GM21717 (cell line): ENCODE measurements at regions not wholly inside any gene's neighbourhood (a gene's known extent, or its start where the extent isn't known, plus 50 kb on each side); places are given as distances from the start of the nearest gene placed in this dataset.
"Not testable (repeated sequence)": the region's sequence is repeated elsewhere in the genome, so short reads cannot be mapped to it uniquely, and the experiment has no call there.

Experiments
- ATAC-seq: cut with Tn5 transposase; IDR thresholded peaks from one replicate; pipeline ENCODE4 v1.9.1; 2021; ENCODE audit warnings: mild to moderate bottlenecking, moderate library complexity; ENCODE audit not compliant: unreplicated experiment

DNA sequence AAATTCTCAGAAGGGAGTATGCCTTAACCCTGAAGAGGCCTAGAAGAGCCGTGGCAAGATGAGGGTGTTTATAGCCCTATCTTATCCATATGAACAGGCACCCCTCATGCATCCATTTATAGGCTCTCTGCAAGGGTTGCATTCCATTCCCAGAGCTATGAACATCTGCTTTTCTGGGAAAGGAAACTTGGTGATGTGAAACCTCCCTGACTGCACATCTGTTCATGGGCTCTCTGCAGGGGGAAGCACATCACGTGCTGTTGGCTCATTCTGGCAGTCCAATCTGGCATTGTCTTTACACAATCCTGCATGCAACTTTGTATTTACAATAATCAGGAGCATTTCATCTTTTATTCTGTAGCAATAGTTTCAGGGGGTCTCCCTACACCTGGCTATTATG lies 143.6 kb upstream of the API5 start:
- not testable (repeated sequence) for ATAC-seq

DNA sequence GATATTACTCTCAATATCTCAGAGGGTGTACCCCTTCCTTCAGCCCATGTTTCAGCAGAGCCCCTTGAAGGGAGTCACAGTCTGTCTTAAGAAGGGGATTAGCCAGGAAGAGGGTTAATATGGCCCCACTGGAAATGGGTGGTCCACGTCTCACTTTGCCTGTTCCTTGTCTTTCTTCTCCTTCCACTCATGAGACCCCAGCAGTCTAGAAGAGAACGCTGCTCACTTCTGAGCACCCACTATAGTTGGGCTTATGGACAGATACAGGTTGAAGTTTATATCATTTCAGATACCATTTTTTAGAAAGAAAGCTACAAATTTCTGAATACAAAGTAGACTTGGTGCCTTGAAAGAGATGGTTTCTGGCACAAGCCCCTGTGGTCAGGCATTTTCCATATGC lies 139.3 kb upstream of the API5 start:
- no peak for ATAC-seq

DNA sequence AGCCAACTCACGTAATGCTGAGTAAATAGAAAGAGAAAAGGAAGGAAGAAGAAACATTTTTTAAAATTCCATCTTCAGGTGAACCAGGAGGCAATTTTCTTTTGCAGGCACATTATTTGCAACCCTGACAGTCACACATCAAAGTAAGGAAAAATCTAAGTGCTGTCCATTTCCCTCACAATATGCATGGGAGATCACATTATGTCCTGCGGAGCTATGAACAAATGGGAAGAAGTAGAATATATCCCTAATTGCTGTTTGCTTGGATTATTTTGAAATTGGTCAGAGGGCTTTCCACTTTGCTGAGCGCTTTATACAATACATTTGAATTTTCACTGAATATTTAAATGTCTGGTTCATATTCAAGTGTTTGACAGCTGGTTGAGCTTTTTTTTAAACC lies 133.8 kb upstream of the API5 start:
- ATAC-seq: no peak

GRCh38 chr11:43194459-43194858 lies 117.3 kb upstream of the API5 start:
- not testable (repeated sequence) for ATAC-seq

DNA sequence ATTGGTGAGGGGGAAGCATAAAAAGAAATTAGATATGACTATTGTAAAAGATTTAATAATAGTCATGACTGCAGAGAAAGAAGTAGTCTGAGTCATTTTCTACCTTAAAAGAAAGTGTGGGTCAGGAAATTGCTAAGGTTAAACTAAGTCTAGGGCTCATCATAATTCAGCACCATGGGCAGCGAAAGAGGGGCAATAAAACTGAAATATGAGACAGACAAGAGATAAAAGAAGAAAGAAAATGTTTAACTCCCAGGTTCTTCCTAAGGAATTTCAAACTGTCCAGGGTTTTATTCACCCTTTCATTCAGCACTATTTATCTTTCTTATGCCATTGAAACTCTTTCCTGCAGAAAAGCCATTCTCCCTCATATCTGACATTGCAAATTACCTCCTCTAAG lies 114.4 kb upstream of the API5 start:
- ATAC-seq: no peak

GRCh38 chr11:43200031-43200430 lies 111.8 kb upstream of the API5 start:
- no peak for ATAC-seq

GRCh38 chr11:43212279-43212678 lies 99.5 kb upstream of the API5 start:
- no peak for ATAC-seq

- no peak for ATAC-seq
Observed at GRCh38 chr11:43214471-43214870, 97.3 kb upstream of the API5 start.

GRCh38 chr11:43217849-43218248 lies 93.9 kb upstream of the API5 start:
- ATAC-seq: no peak

GRCh38 chr11:43222215-43222614 lies 89.6 kb upstream of the API5 start:
- no peak for ATAC-seq

DNA sequence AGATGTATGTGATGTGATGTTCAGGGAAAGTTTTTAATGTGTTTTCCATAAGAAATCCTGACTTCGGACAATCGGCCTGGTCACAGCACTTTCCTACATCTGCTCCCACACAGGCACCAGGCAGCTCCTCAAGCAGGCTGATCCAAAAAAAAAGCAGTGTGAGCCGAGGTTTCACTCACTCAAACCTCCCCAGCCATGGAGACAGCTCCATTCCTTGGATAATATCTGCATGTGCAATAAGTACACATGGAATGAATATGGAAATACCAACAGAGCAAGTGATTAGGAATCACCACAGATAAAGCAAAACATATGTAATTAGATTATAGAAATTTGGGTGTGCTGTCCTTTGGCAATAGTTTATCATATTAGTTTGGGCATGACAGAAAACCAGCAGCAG lies 88.8 kb upstream of the API5 start:
- ATAC-seq: no peak

DNA sequence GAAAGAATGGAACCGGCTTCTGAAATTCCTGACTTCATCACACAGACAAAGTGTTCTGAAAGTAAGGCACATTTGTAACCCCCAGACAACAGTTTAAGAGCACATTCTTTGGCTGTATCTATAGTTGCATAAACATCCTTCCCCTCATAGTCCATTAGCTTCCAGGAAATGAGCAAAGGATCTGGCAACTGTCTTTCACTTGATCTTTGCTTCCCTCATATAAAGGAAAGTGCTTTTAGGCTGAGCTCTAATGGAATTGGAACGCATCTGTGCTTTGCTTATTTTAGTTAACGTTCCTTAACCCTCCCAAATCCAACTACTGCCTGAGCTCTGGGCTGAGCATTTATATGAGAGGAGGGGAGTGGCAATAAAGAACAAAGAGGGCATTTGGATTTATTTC lies 76.9 kb upstream of the API5 start:
- ATAC-seq: no peak

DNA sequence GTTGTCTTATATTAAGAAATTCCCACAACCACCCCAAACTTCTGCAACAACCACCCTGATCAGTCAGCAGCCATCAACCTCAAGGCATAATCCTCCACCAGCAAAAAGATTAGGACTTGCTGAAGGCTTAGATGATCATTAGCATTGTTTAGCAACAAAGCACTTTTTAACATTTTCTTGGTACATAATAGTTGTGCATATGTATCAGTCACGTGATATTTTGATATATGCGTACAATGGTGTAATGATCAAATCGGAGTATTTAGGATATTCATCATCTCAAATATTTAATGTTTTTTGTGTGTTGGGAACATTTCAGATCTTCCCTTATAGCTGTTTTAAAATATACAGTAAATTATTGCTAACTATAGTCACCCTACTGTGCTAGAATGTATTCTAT lies 73.5 kb upstream of the API5 start:
- no peak for ATAC-seq

DNA sequence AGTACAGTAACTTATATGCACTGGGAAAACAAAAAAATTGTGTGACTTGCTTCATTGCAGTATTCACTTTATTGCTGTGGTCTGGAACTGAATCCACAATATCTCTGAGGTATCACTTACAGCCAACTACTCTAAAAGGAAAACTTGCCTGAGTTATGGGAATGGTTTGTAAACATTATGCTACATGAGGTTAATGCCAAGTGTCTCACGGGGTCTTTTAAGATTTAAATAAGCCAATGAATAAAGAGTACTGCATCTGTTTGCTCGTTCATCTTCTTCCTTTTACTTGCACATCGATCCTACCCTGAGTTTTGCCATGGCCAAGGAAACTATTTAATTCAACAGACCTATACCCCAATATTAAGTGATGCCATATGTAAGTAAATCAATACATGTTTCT lies 72.0 kb upstream of the API5 start:
- no peak for ATAC-seq

- ATAC-seq: no peak
Observed at GRCh38 chr11:43242401-43242800, 69.4 kb upstream of the API5 start.

GRCh38 chr11:43243927-43244326 lies 67.9 kb upstream of the API5 start:
- no peak for ATAC-seq

DNA sequence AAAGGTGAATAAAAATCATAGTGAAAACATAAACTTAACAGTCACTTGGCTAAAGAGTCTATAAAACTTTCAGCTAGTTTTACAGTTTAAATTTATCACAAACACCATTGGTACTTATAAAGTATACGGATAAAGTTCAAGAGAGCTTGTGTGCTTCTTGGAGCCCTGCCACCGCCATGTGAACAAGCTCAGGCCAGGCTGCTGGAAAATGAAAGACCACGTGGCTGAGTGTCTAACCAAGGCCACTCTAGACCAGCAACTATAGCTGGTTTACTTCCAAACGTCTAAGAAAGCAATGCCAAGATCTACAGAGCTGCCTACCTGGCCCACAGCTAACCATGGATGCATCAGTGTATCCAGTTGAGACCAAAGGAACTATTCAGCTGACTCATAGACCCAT lies 66.3 kb upstream of the API5 start:
- ATAC-seq: no peak

DNA sequence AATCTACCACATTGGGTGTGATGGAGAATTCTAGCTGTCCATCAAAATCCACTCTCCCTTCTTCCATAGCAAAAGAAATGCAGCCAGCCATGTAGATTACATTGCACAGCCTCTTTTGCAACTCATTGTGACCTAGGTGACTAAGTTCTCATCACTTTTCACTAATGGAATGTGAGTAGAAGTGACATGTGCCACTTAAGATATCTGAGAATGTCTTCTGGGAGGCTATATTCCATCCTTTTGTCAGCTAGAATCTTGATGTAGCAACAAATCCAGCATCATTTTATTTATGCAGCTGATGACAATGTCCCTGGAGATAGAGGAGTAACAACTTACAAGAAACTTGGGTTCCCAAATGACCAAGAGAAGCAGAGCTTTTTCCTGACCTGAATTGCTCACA lies 61.5 kb upstream of the API5 start:
- ATAC-seq: no peak

GRCh38 chr11:43261775-43262174 lies 50.0 kb upstream of the API5 start:
- no peak for ATAC-seq
